IPS DF 19.7 (cell line): ENCODE measurements at regions not wholly inside any gene's neighbourhood (a gene's known extent, or its start where the extent isn't known, plus 50 kb on each side); places are given as distances from the start of the nearest gene placed in this dataset.
"Not testable (repeated sequence)": the region's sequence is repeated elsewhere in the genome, so short reads cannot be mapped to it uniquely, and the experiment has no call there.

Experiments used
- DNase-seq: peaks from one replicate; pipeline ENCODE4 v3.0.0-alpha.2; 2013; ENCODE audit warnings: low read depth, low spot score

- not testable (repeated sequence) for DNase-seq
These were observed 2564.2 kb upstream of the TPTE start for GRCh38 chr21:7956998-7957712.

GRCh38 chr21:7957713-7958064 is 2563.7 kb upstream of the TPTE start:
- DNase-seq: no peak
